ENCODE measurements at regions not wholly inside any gene's neighbourhood (a gene's known extent, or its start where the extent isn't known, plus 50 kb on each side); places are given as distances from the start of the nearest gene placed in this dataset.
"Not testable (repeated sequence)": the region's sequence is repeated elsewhere in the genome, so short reads cannot be mapped to it uniquely, and the experiment has no call there.

DNA sequence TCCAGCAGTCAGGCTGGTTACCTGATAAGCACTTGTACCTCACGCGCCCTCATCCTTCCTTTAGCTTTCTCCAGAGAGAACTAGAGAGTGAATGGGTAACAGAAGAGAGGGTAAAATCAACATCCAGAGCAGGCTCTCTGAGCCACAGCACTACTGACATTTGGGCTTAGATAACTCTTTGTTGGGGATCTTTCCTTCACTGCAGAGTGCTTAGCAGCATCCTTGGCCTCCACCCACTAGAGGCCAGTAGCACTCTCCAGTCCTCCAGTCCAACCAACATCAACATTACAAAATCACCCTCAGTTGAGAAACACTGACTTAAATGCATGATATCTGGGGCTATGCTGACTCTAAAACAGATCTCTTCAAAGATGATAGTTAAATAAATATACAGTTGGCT lies 220.7 kb downstream of the TACR3 start:
- DNase-seq (ENCODE audit: low read depth in 1 of 2, low spot score in 2 of 2) = no peak
- no peak overlapping the region for H3K4me3 ChIP-seq
- H3K27me3 ChIP-seq (replicated peaks) = no peaks in the 10 kb centered on the region
- peaks cover 17% of the 10 kb centered on the region for H3K4me1 ChIP-seq (replicated peaks)
- H3K9me3 ChIP-seq (replicated peaks) = no peaks in the 10 kb centered on the region; the same call in 1 of the 2 replicates
- no peaks in the 10 kb centered on the region for H3K36me3 ChIP-seq
- no peak overlapping the region for H3K27ac ChIP-seq

GRCh38 chr4:103498161-103499070 lies 221.4 kb downstream of the TACR3 start:
- DNase-seq (ENCODE audit: low read depth in 1 of 2, low spot score in 2 of 2) = peak; percentile 35 to 53
- no peaks in the 10 kb centered on the region for H3K27me3 ChIP-seq (replicated peaks)
- no peak overlapping the region for H3K4me3 ChIP-seq
- no peaks in the 10 kb centered on the region for H3K36me3 ChIP-seq
- H3K9me3 ChIP-seq (replicated peaks) = no peaks in the 10 kb centered on the region; the same call in 1 of the 2 replicates
- peaks cover 17% of the 10 kb centered on the region for H3K4me1 ChIP-seq (replicated peaks)
- 0 out of 2 replicates have a peak overlapping the region, but pooled peaks have one; percentile 40 for H3K27ac ChIP-seq

DNA sequence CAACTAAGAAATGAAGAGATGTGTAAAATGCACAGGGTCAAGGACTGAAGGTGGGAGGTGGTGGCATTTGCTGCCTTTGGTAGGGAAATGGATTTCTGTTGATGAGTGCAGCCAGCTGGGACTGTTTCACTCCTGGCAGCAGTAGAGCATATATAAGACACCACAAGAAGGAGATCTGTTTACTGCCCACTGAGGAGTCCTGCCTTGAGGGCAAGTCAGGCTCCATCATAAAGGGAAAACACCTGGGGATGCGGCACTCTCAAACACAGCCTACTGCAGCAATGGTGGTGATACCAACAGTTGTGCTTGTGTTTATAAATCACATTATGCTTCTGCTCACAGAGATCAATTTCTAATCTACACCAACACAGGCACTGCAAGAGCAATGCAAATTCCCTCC lies 222.1 kb downstream of the TACR3 start:
- no peak for DNase-seq (ENCODE audit: low read depth in 1 of 2, low spot score in 2 of 2)
- Histone ChIP-seq H3K9me3 (replicated peaks) (peaks cover 3% of the 10 kb centered on the region; the same call in 1 of the 2 replicates), H3K27ac (no peak overlapping the region)

GRCh38 chr4:103496800-103497199 lies 223.0 kb downstream of the TACR3 start:
- Histone ChIP-seq H3K4me3 (no peak overlapping the region), H3K27ac (no peak overlapping the region), H3K27me3 (replicated peaks) (no peaks in the 10 kb centered on the region), H3K9me3 (replicated peaks) (peaks cover 3% of the 10 kb centered on the region; the same call in 1 of the 2 replicates), H3K4me1 (replicated peaks) (peaks cover 17% of the 10 kb centered on the region), H3K36me3 (no peaks in the 10 kb centered on the region)
- DNase-seq (ENCODE audit: low read depth in 1 of 2, low spot score in 2 of 2) = no peak

More for the DNA sequence above, 222.1 kb downstream of the TACR3 start:
- Histone ChIP-seq H3K4me3 (no peak overlapping the region), H3K4me1 (replicated peaks) (peaks cover 17% of the 10 kb centered on the region), H3K36me3 (no peaks in the 10 kb centered on the region), H3K27me3 (replicated peaks) (no peaks in the 10 kb centered on the region)

GRCh38 chr4:103493450-103494159 lies 226.2 kb downstream of the TACR3 start:
- Histone ChIP-seq H3K9me3 (replicated peaks) (0 out of 2 replicates have a peak, but pooled peaks cover 3% of the 10 kb centered on the region), H3K27me3 (replicated peaks) (no peaks in the 10 kb centered on the region), H3K27ac (no peak overlapping the region), H3K4me1 (replicated peaks) (peaks cover 11% of the 10 kb centered on the region), H3K4me3 (no peak overlapping the region), H3K36me3 (no peaks in the 10 kb centered on the region)
- DNase-seq (ENCODE audit: low read depth in 1 of 2, low spot score in 2 of 2) = no peak

DNA sequence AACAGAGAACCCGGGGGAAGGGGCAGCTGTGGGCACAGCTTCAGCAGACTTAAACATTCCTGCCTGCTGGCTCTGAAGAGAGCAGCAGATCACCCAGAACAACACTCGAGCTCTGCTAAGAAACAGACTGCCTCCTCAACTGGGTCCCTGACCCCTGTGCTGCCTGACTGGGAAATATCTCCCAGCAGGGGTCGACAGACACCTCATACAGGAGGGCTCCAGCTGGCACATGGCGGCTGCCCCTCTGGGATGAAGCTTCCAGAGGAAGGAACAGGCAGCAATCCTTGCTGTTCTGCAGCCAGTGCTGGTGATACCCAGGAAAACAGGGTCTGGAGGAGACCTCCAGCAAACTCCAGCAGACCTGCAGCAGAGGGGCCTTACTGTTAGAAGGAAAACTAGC lies 234.5 kb downstream of the TACR3 start:
- H3K4me3 ChIP-seq; H3K4me1 ChIP-seq (replicated peaks); H3K9me3 ChIP-seq (replicated peaks); DNase-seq (ENCODE audit: low read depth in 1 of 2, low spot score in 2 of 2); H3K36me3 ChIP-seq; H3K27me3 ChIP-seq (replicated peaks); H3K27ac ChIP-seq: not testable (repeated sequence)

- peak; percentile 30 to 47 for DNase-seq (ENCODE audit: low read depth in 1 of 2, low spot score in 2 of 2)
- H3K4me3 ChIP-seq = no peak overlapping the region
- no peaks in the 10 kb centered on the region for H3K36me3 ChIP-seq
- no peaks in the 10 kb centered on the region for H3K27me3 ChIP-seq (replicated peaks)
- no peaks in the 10 kb centered on the region; the same call in 1 of the 2 replicates for H3K9me3 ChIP-seq (replicated peaks)
- H3K4me1 ChIP-seq (replicated peaks) = peaks cover 7% of the 10 kb centered on the region
- no peak overlapping the region for H3K27ac ChIP-seq
Measured at GRCh38 chr4:103484521-103484920, 235.3 kb downstream of the TACR3 start.

GRCh38 chr4:103482893-103483292 lies 236.9 kb downstream of the TACR3 start:
- H3K36me3 ChIP-seq = no peaks in the 10 kb centered on the region
- no peak overlapping the region for H3K27ac ChIP-seq
- H3K4me1 ChIP-seq (replicated peaks) = peaks cover 7% of the 10 kb centered on the region
- DNase-seq (ENCODE audit: low read depth in 1 of 2, low spot score in 2 of 2) = no peak
- no peaks in the 10 kb centered on the region for H3K27me3 ChIP-seq (replicated peaks)
- H3K4me3 ChIP-seq = no peak overlapping the region
- H3K9me3 ChIP-seq (replicated peaks) = no peaks in the 10 kb centered on the region; the same call in 1 of the 2 replicates

DNA sequence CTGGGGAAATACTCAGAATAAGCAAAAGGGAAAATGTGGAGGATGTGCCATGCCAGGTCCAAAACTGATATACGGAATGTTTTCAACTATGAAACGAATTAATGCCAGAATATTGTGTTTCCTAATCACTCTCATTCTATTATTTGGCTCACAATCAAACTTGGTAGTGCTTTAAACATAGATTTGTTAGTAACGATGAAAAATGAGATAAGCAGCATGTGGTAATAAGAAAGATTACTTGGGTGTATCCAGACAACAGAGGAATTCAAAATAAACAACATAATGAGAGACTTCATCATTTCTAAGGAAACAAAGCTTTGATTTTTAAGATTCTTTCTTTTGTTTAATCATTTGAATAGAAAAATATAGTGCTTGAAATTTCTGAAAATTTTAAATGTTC lies 237.3 kb downstream of the TACR3 start:
- no peak for DNase-seq (ENCODE audit: low read depth in 1 of 2, low spot score in 2 of 2)

GRCh38 chr4:103478734-103479133 lies 241.1 kb downstream of the TACR3 start:
- Histone ChIP-seq H3K4me1 (replicated peaks) (0 out of 2 replicates have a peak, but pooled peaks cover 2% of the 10 kb centered on the region), H3K36me3 (no peaks in the 10 kb centered on the region), H3K27me3 (replicated peaks) (no peaks in the 10 kb centered on the region), H3K9me3 (replicated peaks) (no peaks in the 10 kb centered on the region; the same call in 1 of the 2 replicates), H3K4me3 (no peak overlapping the region), H3K27ac (no peak overlapping the region)
- DNase-seq (ENCODE audit: low read depth in 1 of 2, low spot score in 2 of 2) = no peak

More for the DNA sequence above, 237.3 kb downstream of the TACR3 start:
- Histone ChIP-seq H3K4me3 (no peak overlapping the region), H3K36me3 (no peaks in the 10 kb centered on the region), H3K9me3 (replicated peaks) (no peaks in the 10 kb centered on the region; the same call in 1 of the 2 replicates), H3K27ac (no peak overlapping the region), H3K4me1 (replicated peaks) (peaks cover 7% of the 10 kb centered on the region), H3K27me3 (replicated peaks) (no peaks in the 10 kb centered on the region)

- no peak overlapping the region for H3K4me3 ChIP-seq
- no peak overlapping the region for H3K27ac ChIP-seq
- H3K9me3 ChIP-seq (replicated peaks) = no peaks in the 10 kb centered on the region
- no peaks in the 10 kb centered on the region; the same call in 1 of the 2 replicates for H3K27me3 ChIP-seq (replicated peaks)
- H3K4me1 ChIP-seq (replicated peaks) = no peaks in the 10 kb centered on the region
- DNase-seq (ENCODE audit: low read depth in 1 of 2, low spot score in 2 of 2) = no peak
- H3K36me3 ChIP-seq = no peaks in the 10 kb centered on the region
Measured at GRCh38 chr4:103478210-103478609, 241.6 kb downstream of the TACR3 start.

DNA sequence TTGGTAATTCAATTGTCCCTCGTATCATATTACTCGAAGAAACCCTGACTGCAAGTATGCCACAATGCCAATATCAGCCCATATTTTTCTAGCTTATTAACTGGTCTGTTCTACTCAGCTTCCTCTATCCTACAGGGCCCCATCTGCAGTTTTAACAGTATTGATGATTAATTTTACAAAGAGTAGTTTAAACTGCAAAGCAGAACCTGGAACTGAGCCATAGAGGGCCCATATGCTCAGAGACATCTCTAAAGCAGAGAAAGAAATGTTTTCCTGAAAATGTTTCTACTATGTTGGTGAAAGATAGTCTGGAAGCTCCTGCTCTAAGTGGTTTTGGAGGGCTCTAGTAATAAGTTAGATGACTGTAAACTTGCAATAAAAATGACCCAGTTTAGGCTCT lies 259.4 kb upstream of the CENPE start:
- no peaks in the 10 kb centered on the region for H3K9me3 ChIP-seq (replicated peaks)
- H3K4me1 ChIP-seq (replicated peaks) = no peaks in the 10 kb centered on the region
- no peak overlapping the region for H3K4me3 ChIP-seq
- H3K27ac ChIP-seq = no peak overlapping the region
- H3K27me3 ChIP-seq (replicated peaks) = no peaks in the 10 kb centered on the region
- no peaks in the 10 kb centered on the region for H3K36me3 ChIP-seq
- DNase-seq (ENCODE audit: low read depth in 1 of 2, low spot score in 2 of 2) = no peak

GRCh38 chr4:103451341-103451740 lies 253.2 kb upstream of the CENPE start:
- Histone ChIP-seq H3K27me3 (replicated peaks) (no peaks in the 10 kb centered on the region), H3K4me1 (replicated peaks) (no peaks in the 10 kb centered on the region), H3K36me3 (no peaks in the 10 kb centered on the region), H3K27ac (no peak overlapping the region), H3K4me3 (no peak overlapping the region), H3K9me3 (replicated peaks) (no peaks in the 10 kb centered on the region)
- no peak for DNase-seq (ENCODE audit: low read depth in 1 of 2, low spot score in 2 of 2)

DNA sequence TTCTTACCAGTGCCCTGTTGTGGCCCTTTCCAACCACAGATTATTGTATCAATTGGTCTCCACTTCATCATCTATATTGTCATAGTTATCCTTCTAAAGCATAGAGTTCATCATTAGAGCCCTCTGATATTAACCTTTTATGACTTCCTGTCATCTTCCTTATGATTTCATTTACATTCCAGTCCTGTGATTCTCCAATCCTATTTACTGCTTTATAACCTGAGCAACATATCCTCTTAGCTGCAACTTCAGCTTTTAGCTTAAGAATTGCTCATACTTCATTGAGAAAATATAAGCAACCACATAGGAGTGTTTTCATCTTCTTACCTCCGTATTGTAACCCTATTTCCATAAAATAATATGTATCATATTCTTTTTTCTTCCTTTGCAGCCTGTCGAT lies 252.6 kb upstream of the CENPE start:
- H3K9me3 ChIP-seq (replicated peaks) = no peaks in the 10 kb centered on the region
- no peaks in the 10 kb centered on the region for H3K36me3 ChIP-seq
- no peak for DNase-seq (ENCODE audit: low read depth in 1 of 2, low spot score in 2 of 2)
- no peak overlapping the region for H3K27ac ChIP-seq
- H3K4me3 ChIP-seq = no peak overlapping the region
- no peaks in the 10 kb centered on the region for H3K4me1 ChIP-seq (replicated peaks)
- no peaks in the 10 kb centered on the region for H3K27me3 ChIP-seq (replicated peaks)

All from SJSA1 (cell line).